GM21447 (cell line): ENCODE measurements at regions not wholly inside any gene's neighbourhood (a gene's known extent, or its start where the extent isn't known, plus 50 kb on each side); places are given as distances from the start of the nearest gene placed in this dataset.

ENCODE experiments used
- ATAC-seq: cut with Tn5 transposase; IDR thresholded peaks from one replicate; pipeline ENCODE4 v1.9.1; 2021; ENCODE audit not compliant: unreplicated experiment

- ATAC-seq = no peak
These were observed 181.2 kb downstream of the ANAPC1 start for GRCh38 chr2:111702804-111703196.

- ATAC-seq = no peak
These were observed 180.2 kb downstream of the ANAPC1 start for GRCh38 chr2:111703759-111704158.

- ATAC-seq = no peak
These were observed 179.7 kb downstream of the ANAPC1 start for GRCh38 chr2:111704246-111704645.

GRCh38 chr2:111705239-111705638 lies 178.8 kb downstream of the ANAPC1 start:
- peak; percentile 29 for ATAC-seq

- ATAC-seq = peak; percentile 86
These were observed 178.2 kb downstream of the ANAPC1 start for GRCh38 chr2:111705711-111706336.

GRCh38 chr2:111706481-111707001 lies 177.5 kb downstream of the ANAPC1 start:
- no peak for ATAC-seq

- ATAC-seq = no peak
These were observed 176.3 kb downstream of the ANAPC1 start for GRCh38 chr2:111707700-111708099.

- ATAC-seq = no peak
These were observed 175.4 kb downstream of the ANAPC1 start for GRCh38 chr2:111708476-111709180.

- ATAC-seq = no peak
These were observed 174.7 kb downstream of the ANAPC1 start for GRCh38 chr2:111709321-111709720.

- ATAC-seq = no peak
These were observed 173.9 kb downstream of the ANAPC1 start for GRCh38 chr2:111710085-111710484.

- no peak for ATAC-seq
These were observed 173.4 kb downstream of the ANAPC1 start for GRCh38 chr2:111710613-111711012.

GRCh38 chr2:111711270-111711669 lies 172.7 kb downstream of the ANAPC1 start:
- no peak for ATAC-seq

GRCh38 chr2:111712361-111712760 lies 171.6 kb downstream of the ANAPC1 start:
- no peak for ATAC-seq

GRCh38 chr2:111712940-111713515 lies 171.0 kb downstream of the ANAPC1 start:
- ATAC-seq = no peak

- ATAC-seq = no peak
These were observed 167.7 kb downstream of the ANAPC1 start for GRCh38 chr2:111715987-111716904.

- no peak for ATAC-seq
These were observed 166.9 kb downstream of the ANAPC1 start for GRCh38 chr2:111716905-111717775.
